ENCODE measurements at regions not wholly inside any gene's neighbourhood (a gene's known extent, or its start where the extent isn't known, plus 50 kb on each side); places are given as distances from the start of the nearest gene placed in this dataset.

GRCh38 chr6:164424489-164424888, 884.9 kb downstream of the C6orf118 start:
- no peak for TF ChIP-seq CTCF (IDR thresholded peaks at IDR 0.05)
- no peak for TF ChIP-seq POLR2A (IDR thresholded peaks at IDR 0.05)
